ENCODE measurements at regions not wholly inside any gene's neighbourhood (a gene's known extent, or its start where the extent isn't known, plus 50 kb on each side); places are given as distances from the start of the nearest gene placed in this dataset.

DNA sequence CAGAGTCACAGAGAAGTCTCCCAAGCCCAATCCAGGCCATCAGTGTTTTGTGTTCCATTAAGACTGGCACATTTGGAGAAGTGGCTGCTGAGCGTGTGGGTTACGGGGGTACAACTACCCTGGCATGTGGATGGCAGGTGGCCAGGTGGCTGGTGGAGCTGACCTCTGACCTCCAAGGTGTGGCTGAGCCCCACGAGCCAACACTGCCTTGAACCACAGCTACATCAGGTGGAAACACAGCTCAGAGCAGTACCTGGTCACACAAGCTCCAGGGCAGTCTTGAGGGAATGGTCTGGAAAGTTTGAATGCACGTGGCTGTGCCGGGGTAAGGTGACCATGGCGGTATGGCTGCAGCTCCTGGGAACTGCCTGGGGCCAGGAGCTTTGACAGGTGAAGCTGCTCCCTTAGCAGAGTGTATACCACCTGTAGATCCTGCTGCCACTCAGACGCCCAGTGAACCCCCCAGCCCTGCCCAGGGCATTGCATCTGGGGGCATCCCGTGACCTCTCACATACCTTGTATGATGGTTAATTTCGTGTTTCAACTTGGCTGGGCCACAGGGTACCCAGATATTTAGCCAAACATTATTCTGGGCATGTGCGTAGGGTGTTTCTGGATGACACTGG lies 207.9 kb downstream of the GADD45G start:
- Histone ChIP-seq H3K27ac (no peak overlapping the region), H3K36me3 (no peaks in the 10 kb centered on the region), H3K27me3 (peaks cover 5% of the 10 kb centered on the region), H3K4me1 (peaks cover 0 to 7% (median 0%) of the 10 kb centered on the region in 3 donors), H3K9me3 (no peaks in the 10 kb centered on the region), H3K4me3 (no peak overlapping the region)
- no peak for TF ChIP-seq POLR2A (IDR thresholded peaks at IDR 0.05)
- no peak for TF ChIP-seq POLR2AphosphoS5 (IDR thresholded peaks at IDR 0.05)
- no peak for TF ChIP-seq EP300 (IDR thresholded peaks at IDR 0.05)
- TF ChIP-seq, protein P1, sequence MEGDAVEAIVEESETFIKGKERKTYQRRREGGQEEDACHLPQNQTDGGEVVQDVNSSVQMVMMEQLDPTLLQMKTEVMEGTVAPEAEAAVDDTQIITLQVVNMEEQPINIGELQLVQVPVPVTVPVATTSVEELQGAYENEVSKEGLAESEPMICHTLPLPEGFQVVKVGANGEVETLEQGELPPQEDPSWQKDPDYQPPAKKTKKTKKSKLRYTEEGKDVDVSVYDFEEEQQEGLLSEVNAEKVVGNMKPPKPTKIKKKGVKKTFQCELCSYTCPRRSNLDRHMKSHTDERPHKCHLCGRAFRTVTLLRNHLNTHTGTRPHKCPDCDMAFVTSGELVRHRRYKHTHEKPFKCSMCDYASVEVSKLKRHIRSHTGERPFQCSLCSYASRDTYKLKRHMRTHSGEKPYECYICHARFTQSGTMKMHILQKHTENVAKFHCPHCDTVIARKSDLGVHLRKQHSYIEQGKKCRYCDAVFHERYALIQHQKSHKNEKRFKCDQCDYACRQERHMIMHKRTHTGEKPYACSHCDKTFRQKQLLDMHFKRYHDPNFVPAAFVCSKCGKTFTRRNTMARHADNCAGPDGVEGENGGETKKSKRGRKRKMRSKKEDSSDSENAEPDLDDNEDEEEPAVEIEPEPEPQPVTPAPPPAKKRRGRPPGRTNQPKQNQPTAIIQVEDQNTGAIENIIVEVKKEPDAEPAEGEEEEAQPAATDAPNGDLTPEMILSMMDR (IDR thresholded peaks at IDR 0.05): no peak
- WGBS, 2 donors (ENCODE audit: low coverage in 1 of 2): 93% methylated on average over 3 of the region's 10 CpGs; no CpG with 5 or more reads in 1 of the 2 donors
- no peak for ATAC-seq

DNA sequence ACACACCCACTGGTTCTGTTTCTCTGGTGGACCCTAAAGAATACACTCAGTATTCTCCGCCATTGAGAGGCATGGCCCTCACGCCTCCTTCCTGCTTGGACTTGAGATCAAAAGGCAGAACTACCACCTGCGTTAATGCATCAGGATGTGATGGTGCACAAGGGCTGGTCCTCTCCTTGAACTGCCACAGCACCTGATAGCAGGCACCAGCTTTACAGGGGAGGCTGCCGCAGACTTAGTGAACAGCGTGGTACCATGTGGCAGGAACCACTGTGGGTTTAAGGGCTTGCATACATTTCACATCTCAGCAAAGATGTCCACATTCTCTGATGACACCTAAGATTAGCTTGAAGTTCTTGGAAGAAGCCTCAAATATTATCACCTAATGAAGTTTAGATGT lies 208.7 kb downstream of the GADD45G start:
- Histone ChIP-seq H3K9me3 (no peaks in the 10 kb centered on the region), H3K4me3 (no peak overlapping the region), H3K27me3 (peaks cover 5% of the 10 kb centered on the region), H3K4me1 (peaks cover 0 to 7% (median 0%) of the 10 kb centered on the region in 3 donors), H3K36me3 (no peaks in the 10 kb centered on the region), H3K27ac (no peak overlapping the region)
- no peak for TF ChIP-seq POLR2AphosphoS5 (IDR thresholded peaks at IDR 0.05)
- no peak for ATAC-seq
- WGBS, 2 donors (ENCODE audit: low coverage in 1 of 2): no CpG with 5 or more reads among the region's 5 CpGs

DNA sequence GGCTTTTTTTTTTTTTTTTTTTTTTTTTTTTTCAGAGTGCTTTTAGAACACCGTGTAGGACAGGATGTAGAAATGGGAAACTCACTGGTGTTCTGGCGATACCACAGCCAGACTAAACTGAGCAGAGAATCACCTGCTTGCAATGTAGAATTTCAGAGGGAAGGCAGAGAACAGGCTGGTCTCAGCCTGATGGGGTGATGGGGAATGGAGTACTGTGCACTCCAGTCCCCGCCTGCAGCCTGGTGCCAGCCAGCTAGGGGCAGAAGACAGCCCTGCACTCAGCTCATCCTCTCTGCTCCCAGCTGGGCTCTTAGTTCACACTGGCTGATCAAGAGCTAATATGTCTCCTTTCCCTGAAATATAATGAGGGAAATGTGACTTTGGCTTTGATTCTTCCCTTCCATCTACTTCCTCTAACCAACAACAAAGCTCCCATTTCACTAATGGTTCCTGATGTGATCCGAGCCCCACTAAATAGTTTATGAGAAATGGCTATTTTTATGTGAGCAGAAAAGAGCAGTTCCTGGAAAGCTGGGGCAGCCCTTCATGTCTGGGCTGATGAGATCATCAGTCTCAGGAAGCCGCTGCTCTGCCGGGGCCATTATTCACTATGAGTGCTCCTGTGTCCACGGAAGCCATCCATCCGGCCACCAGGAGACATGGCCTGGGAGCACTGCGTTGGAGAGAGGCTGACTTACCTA lies 209.7 kb downstream of the GADD45G start:
- H3K27ac ChIP-seq: no peak overlapping the region
- peaks cover 0 to 7% (median 0%) of the 10 kb centered on the region in 3 donors for H3K4me1 ChIP-seq
- H3K27me3 ChIP-seq: peaks cover 5% of the 10 kb centered on the region
- ATAC-seq: peak; percentile 21
- TF ChIP-seq, protein P1 (IDR thresholded peaks at IDR 0.05): no peak
- TF ChIP-seq POLR2AphosphoS5 (IDR thresholded peaks at IDR 0.05) (no peak), POLR2A (IDR thresholded peaks at IDR 0.05) (no peak), EP300 (IDR thresholded peaks at IDR 0.05) (no peak)
- WGBS, 2 donors (ENCODE audit: low coverage in 1 of 2): 49 to 61% methylated on average over 4 to 7 of the region's 9 CpGs
- H3K36me3 ChIP-seq: no peaks in the 10 kb centered on the region
- no peaks in the 10 kb centered on the region for H3K9me3 ChIP-seq
- no peak overlapping the region for H3K4me3 ChIP-seq

- WGBS, 2 donors (ENCODE audit: low coverage in 1 of 2): 61 to 93% methylated on average over 2 to 3 of the region's 9 CpGs
- H3K36me3 ChIP-seq: no peaks in the 10 kb centered on the region
- no peak for ATAC-seq
- H3K27me3 ChIP-seq: peaks cover 5% of the 10 kb centered on the region
- no peaks in the 10 kb centered on the region for H3K9me3 ChIP-seq
- peaks cover 0 to 7% (median 0%) of the 10 kb centered on the region in 3 donors for H3K4me1 ChIP-seq
- H3K4me3 ChIP-seq: no peak overlapping the region
- no peak for TF ChIP-seq POLR2A (IDR thresholded peaks at IDR 0.05)
- no peak for TF ChIP-seq EP300 (IDR thresholded peaks at IDR 0.05)
- no peak for TF ChIP-seq POLR2AphosphoS5 (IDR thresholded peaks at IDR 0.05)
- TF ChIP-seq, protein P1 (IDR thresholded peaks at IDR 0.05): no peak
- H3K27ac ChIP-seq: no peak overlapping the region
Measured at GRCh38 chr9:89815061-89815902, 210.5 kb downstream of the GADD45G start.

- no peak overlapping the region for H3K27ac ChIP-seq
Measured at GRCh38 chr9:89815903-89816573, 211.2 kb downstream of the GADD45G start.

More at GRCh38 chr9:89815903-89816573, 211.2 kb downstream of the GADD45G start:
- WGBS, 2 donors (ENCODE audit: low coverage in 1 of 2): 60 to 63% methylated on average over 1 to 6 of the region's 10 CpGs
- peaks cover 5% of the 10 kb centered on the region for H3K27me3 ChIP-seq
- H3K4me3 ChIP-seq: no peak overlapping the region
- H3K9me3 ChIP-seq: no peaks in the 10 kb centered on the region
- TF ChIP-seq EP300 (IDR thresholded peaks at IDR 0.05): no peak
- no peak for TF ChIP-seq POLR2AphosphoS5 (IDR thresholded peaks at IDR 0.05)
- TF ChIP-seq, protein P1 (IDR thresholded peaks at IDR 0.05): no peak
- TF ChIP-seq POLR2A (IDR thresholded peaks at IDR 0.05): no peak
- peaks cover 0 to 7% (median 0%) of the 10 kb centered on the region in 3 donors for H3K4me1 ChIP-seq
- peak; percentile 11 for ATAC-seq
- no peaks in the 10 kb centered on the region for H3K36me3 ChIP-seq

All from gastroesophageal sphincter (tissue), 4 donors.